SH-SY5Y (cell line): ENCODE measurements at regions not wholly inside any gene's neighbourhood (a gene's known extent, or its start where the extent isn't known, plus 50 kb on each side); places are given as distances from the start of the nearest gene placed in this dataset.

Experiments
- GATA2 ChIP-seq: IDR thresholded peaks from 2 replicates; pipeline ENCODE4 v1.6.1; 2011; ENCODE audit warnings: mild to moderate bottlenecking, low read depth, low read length
- GATA3 ChIP-seq: IDR thresholded peaks from 2 replicates; pipeline ENCODE4 v1.6.1; 2011; ENCODE audit warnings: low read depth, mild to moderate bottlenecking, low read length, moderate library complexity

DNA sequence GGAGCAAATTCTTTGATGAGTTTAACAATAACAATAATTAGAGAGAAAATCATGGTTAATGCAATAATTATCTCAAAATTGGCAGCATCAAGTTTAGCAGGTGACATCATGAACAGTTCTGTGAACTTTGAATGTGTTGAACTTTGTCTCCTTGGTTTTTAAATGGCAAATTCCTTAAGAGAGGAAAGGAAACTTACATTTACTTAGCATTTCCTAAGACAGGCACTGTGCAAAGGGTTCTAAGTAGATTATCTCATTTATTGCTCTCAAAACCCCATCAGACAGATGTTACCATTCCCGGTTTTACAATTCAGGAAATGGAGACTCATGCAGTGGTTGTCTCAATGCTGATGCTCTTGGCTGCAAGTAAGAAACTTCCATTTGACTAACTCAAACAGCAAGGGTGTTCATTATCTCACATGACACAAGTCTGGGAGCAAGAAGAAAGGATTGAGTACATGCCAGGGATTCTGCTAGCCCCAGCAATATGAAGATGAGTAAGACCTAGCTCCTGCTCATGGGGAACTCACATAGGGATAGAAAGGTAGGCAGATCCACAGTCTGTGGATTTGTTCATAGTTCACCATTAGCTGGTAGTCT lies 81.3 kb upstream of the ITGA6 start:
- TF ChIP-seq GATA2 = no peak
- TF ChIP-seq GATA3 = no peak

- TF ChIP-seq GATA2 (no peak), GATA3 (no peak)
Observed at GRCh38 chr2:172348555-172349288, 78.7 kb upstream of the ITGA6 start.

- TF ChIP-seq GATA2 (no peak), GATA3 (no peak)
Observed at GRCh38 chr2:172350839-172351479, 76.4 kb upstream of the ITGA6 start.

- TF ChIP-seq GATA3 (no peak), GATA2 (no peak)
Observed at GRCh38 chr2:172351586-172351985, 75.8 kb upstream of the ITGA6 start.

GRCh38 chr2:172354347-172354746 lies 73.0 kb upstream of the ITGA6 start:
- TF ChIP-seq GATA2 = no peak

DNA sequence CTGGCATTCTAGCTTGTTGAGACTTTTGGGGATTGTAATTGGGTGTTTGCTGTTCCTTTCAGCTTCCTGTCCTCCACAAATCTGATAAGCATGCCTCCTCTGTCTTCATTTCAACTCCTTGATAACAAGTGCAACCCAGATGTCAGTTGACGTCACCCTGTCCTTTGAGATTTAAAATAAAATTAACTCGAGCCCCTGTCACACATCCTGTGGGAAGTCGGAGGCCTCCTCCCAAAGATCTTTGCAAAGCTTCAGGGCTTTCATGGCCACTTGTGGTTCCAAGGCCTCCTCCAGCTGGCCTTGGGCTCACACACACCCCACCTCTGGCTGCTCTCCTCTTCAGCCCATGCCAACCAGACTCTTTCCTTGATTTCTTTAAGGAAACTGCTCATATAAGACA lies 69.9 kb upstream of the ITGA6 start:
- TF ChIP-seq GATA3 (no peak), GATA2 (no peak)

DNA sequence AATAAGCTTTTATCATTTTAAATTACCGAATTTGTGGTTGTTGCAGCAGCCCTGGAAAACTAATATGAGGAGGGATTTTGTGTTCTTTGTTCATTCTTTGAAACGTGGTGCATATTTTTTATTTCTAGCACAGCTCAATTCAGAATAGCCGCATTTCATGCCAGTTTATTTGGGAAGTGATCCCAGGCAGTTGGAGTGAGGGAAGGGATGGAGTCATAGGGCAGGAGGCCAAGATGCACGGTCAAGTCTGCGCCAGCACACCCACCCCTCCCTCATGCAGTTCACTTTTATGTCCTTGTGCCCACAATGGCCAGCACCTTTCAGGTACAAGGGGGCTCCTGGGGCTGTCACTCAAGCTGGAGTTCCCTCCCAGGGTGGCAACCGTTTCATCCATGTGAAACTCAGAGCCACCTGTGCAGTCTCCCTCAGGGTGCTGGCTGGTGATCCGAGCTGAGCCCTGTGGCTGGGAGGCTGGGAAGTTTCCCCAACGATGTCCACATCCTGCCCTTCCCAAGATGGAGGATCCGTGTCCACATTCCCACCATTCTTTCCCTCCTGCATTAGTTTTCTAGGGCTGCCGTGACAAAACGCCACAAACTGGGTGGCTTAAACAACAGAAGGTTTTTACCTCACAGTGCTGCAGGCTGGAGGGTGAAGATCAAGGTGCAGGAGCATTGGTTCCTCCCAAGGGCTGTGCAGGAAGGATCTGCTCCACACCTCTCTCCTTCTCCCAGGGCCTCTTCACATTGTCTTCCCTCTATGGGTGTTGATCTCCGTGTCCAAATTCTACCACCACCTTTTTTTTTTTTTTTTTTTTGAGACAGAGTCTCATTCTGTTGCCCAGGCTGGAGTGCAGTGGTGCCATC lies 68.5 kb upstream of the ITGA6 start:
- TF ChIP-seq GATA2 (no peak), GATA3 (no peak)

DNA sequence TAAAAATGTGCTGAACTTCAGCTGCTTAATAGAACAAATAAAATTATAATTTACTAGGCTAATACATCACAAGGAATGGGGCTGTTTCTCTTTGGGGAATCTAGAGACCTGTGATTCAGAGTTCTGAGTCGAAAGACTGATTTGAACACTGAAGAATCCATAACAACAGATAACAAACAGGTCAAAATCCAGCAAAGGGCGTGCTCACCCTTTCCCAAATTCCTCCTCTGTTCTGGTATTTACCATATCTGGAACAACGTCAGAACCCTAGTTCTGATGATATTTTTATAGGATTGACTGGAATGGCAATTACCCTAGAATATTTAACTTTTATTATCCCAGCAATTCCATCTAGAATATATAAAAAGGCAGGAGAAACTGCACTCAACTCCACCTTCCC lies 66.0 kb upstream of the ITGA6 start:
- TF ChIP-seq GATA3 (no peak), GATA2 (no peak)

DNA sequence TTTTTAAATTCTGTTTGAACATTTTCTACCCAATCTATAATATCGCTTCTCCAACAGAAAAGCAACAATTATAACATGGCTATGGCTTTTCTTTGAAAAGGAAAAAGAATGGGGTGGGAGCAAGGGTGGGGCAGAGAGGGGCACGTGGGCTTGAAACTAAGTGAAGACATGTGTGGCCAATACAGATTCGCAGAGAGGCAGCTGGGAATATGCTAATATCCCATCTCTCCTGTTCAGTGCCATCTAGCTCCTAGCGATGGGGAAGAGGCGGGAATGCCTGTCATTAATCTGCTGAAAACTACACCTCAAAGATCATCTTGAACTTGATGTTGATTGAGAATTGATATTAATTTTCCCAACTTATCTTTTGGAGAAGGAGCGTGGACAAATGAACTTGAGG lies 65.5 kb upstream of the ITGA6 start:
- TF ChIP-seq GATA2 (no peak), GATA3 (no peak)

DNA sequence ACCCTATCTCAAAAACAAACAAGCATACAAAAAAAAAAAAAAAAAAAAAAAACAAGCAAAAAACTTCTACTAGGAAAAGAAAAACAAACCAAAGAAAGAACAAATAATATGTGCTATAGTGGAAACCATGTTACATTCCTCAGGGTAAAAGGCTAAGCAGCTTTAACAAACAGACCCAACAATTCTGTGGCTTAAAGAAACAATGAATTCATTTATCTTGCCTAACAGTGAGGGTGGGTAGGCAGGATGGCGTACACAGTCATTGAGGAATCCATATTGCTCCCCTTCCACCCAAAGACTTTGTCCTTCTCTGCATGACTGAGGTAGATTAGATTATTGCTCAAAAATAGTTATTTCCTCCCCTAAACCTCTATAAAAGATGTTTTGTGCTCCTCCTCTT lies 63.1 kb upstream of the ITGA6 start:
- TF ChIP-seq GATA2 (no peak), GATA3 (no peak)

- TF ChIP-seq GATA3 (no peak), GATA2 (no peak)
Observed at GRCh38 chr2:172366596-172367150, 60.7 kb upstream of the ITGA6 start.

- TF ChIP-seq GATA3 (no peak), GATA2 (no peak)
Observed at GRCh38 chr2:172370821-172371455, 56.4 kb upstream of the ITGA6 start.

- TF ChIP-seq GATA3 (peak; percentile 72; the same call in 1 of the 2 replicates), GATA2 (peak; percentile 62; the same call in 1 of the 2 replicates)
Observed at GRCh38 chr2:172372436-172372835, 55.0 kb upstream of the ITGA6 start.
